HG03280 (cell line): ENCODE measurements at regions not wholly inside any gene's neighbourhood (a gene's known extent, or its start where the extent isn't known, plus 50 kb on each side); places are given as distances from the start of the nearest gene placed in this dataset.
A peak's percentile ranks its signal among the peaks of the same experiment; 100 is the strongest.

Experiments
- ATAC-seq: cut with Tn5 transposase; IDR thresholded peaks from one replicate; pipeline ENCODE4 v1.9.1; 2021; ENCODE audit warnings: mild to moderate bottlenecking, moderate library complexity; ENCODE audit not compliant: unreplicated experiment

- peak; percentile 93 for ATAC-seq
These were observed 185.1 kb downstream of the CLIC5 start for GRCh38 chr6:45830441-45831139.

DNA sequence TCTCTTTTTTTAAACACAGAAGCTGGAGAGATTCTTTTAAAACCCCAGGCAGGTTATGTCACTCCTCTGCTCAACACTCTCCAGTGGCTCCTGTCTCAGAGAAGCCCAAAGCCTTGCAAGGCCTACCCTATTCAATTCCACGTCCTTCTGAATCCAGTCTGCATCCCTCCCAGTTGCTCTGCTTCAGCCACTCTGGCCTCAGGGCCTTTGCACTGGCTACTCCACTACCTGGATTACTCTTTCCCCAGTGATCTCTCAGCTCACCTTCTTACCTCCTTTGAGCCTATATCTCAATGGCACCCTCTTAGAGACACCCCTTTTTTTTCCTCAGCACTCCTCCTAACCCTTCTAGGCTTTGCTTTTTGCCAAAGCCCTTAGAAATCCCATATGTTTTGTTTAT lies 185.8 kb downstream of the CLIC5 start:
- no peak for ATAC-seq

DNA sequence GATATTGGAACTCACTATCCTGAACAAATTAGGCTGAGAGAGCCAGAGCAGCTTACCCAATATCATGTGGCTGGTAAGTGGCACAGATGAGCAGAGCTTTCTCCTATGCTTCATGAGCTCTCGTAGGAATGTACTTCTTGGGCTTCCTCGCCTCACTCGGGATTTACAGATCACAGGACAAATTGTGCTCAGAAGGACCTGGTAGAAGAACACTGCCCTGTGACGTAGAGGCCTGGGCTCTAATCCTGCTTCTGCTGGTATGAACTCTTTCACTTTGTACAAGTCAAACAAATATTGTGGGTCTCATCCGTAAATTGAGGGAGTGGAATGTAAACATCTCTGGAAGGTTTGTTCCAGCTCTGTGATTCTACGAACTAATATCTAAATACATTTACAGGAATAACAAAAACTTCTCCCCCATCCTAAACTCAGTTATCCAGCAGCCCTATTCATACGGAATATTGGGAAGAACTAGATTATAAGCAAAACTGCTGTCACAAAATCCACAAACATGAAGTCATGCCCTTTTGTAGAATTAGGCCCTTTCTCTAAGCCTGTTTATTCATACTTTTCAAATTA lies 187.6 kb downstream of the CLIC5 start:
- ATAC-seq, result no peak

GRCh38 chr6:45822873-45823272 lies 192.8 kb downstream of the CLIC5 start:
- ATAC-seq, result no peak

DNA sequence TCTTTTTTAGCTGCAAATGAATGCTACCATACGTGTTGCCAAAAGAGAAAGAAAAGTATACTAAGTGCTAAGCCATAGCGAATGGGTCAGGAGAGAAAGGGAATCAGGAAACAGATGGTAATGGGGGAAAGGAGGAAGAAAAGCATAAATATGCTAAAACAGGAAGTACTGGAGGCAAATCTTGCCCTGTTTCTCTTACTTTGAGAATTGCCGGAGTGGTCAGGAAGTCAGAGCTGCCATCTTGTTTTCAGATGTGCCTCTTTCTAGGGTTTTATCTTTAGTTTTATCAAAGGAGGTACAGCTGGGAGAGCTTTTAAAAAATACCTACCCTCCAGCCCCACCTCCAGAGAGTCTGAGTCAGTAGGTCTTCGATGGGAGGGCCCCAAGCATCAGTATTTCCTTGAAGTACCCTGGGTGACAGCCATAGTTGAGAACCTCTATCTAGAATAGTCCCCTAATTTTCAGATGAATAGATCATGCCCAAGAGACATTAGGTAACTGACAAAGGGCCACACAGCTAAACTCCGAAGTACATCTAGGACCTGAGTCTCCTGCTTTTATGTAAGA lies 193.3 kb downstream of the CLIC5 start:
- ATAC-seq, result no peak

DNA sequence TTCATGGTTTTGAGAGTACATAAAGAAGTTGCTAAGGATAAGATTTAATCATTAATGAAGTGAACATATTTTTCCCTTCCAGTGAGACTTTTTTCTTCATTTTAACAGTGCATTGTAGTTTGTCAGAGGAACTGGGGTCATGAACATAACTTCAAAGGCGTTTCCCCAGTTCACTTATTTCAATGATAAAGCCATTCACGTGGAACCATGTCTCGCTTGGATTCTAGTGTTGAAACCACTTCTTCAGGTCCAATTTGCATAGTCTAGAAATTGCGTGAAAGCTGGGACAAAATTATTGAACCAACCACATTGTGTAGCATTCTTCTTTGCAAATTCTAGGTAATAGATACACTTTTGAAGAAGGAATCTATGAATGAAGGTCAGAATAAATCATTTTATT lies 197.0 kb downstream of the CLIC5 start:
- ATAC-seq, result no peak

- no peak for ATAC-seq
These were observed 198.9 kb downstream of the CLIC5 start for GRCh38 chr6:45816674-45817297.

DNA sequence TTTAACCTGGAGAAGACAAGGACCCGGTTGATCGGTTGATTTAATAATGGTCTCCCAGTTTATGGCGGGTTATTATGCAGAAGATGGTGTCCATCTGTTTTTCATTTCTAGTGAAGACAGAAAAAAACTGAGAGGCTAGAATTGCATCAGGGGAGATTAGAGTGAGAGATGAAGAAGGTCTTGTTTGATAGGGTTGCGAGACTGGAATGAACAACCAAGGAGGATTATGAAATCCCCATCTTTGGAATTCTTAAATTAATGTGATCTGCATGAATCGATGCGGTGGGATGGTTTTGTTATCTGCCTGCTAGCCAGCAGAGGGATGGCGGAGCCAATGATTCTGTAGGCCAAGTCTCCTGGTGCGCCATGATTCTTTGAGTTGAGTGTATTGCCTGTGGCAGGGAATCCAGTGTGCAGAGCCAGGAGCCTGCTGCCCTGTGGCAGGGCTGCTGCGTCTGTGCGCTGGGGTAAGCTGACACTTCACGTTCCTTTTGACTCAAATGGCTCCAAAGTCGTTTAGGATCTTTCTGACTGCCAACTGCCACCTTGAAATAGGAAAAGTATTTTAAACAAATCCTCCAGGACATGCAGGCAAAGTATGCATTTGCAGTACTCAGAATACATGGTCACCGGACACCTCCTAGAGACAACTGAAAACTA lies 200.1 kb downstream of the CLIC5 start:
- ATAC-seq, result no peak

DNA sequence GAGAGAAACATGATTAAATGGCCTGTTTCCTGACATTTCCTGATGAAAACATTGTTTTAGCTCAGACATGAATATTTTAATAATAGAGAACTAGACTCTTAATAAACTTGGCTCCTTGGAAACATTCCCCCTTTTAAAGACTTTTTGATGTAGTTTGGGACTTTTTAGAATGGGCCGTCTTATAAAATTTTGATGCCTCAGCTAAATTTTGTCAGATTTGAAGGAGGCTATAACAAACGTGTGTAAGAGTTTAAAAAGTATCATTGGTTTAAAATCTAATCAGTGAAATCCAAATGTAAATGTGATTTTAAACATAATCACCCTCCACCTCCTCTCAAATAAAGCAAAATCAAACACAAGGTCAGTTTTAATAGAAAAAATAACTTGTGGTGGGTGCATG lies 200.9 kb downstream of the CLIC5 start:
- ATAC-seq, result no peak

- ATAC-seq, result peak; percentile 87
These were observed 201.7 kb downstream of the CLIC5 start for GRCh38 chr6:45813943-45814342.

DNA sequence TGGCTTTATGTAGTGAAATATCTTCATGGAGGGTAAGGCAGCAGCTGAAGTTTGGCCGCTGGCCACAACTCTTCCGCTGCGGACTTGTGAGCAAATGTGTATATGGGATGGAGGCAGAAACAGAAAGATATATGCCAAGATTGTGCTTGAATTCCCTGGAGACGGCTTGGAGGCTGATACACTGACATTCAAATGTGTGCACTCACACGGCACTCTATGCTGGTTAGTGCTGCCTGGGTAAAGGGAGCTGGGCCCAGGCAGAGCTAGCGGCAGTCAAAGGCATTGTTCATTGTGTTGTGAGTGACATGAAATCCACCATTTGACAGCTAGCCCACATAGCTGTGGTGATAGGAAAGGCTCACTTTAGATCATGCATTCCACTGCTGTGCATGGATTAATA lies 202.7 kb downstream of the CLIC5 start:
- no peak for ATAC-seq

DNA sequence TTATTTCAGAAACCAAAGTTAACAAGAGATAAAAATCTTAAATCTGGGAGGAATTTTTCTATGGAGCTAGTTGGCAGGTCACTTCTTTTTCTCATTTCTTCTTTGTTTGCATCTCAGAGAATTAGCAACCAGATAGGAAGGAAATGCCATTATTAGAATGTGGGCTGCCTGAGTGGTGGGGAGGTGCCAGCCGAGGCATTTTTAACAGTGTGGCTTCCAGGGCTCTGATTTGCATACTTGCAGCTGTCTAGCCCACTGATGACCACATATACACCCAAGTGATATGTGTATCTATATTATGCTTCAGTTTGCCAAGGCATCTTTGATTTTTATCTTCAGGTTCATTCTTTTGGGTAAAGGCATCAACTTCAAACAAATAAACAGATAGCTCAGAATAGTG lies 206.7 kb downstream of the CLIC5 start:
- ATAC-seq, result no peak

- ATAC-seq, result no peak
These were observed 207.5 kb downstream of the CLIC5 start for GRCh38 chr6:45808042-45808645.

DNA sequence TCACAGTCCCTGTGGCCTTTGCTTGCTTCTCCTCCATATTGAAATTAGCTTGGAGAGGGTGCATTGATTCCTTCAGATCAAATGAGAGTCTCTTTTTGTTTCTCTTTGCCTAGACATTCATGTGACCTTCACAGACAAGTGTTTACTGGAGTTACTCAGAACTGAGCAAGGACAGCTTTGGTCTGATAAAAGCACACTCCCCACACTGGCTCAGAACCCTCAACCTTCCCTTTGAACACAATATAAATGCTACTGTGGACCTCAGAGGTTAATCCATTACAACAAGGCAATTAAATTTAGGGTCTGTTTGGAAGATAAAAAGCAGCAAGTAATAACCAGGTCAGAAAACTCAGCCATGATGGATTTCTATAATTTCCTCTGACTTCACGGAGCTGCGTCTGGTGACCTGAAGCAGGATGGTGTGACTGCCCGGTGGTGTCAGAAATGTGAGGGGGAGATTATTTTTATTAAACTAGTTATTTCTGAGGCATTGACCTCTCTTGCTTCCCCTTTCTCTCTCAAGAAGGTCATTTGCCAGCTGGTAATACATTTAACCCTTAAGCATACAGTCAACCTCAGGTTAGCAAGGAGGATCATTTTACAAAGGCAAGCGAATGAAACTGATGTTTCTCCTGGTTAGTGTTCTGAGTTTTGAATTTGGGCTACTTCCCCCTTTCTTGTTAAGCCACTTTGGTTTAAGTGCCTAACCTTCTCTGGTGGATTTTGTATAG lies 208.2 kb downstream of the CLIC5 start:
- ATAC-seq, result no peak

- no peak for ATAC-seq
These were observed 209.5 kb downstream of the CLIC5 start for GRCh38 chr6:45806172-45806571.

GRCh38 chr6:45803071-45803470 lies 212.6 kb downstream of the CLIC5 start:
- no peak for ATAC-seq

DNA sequence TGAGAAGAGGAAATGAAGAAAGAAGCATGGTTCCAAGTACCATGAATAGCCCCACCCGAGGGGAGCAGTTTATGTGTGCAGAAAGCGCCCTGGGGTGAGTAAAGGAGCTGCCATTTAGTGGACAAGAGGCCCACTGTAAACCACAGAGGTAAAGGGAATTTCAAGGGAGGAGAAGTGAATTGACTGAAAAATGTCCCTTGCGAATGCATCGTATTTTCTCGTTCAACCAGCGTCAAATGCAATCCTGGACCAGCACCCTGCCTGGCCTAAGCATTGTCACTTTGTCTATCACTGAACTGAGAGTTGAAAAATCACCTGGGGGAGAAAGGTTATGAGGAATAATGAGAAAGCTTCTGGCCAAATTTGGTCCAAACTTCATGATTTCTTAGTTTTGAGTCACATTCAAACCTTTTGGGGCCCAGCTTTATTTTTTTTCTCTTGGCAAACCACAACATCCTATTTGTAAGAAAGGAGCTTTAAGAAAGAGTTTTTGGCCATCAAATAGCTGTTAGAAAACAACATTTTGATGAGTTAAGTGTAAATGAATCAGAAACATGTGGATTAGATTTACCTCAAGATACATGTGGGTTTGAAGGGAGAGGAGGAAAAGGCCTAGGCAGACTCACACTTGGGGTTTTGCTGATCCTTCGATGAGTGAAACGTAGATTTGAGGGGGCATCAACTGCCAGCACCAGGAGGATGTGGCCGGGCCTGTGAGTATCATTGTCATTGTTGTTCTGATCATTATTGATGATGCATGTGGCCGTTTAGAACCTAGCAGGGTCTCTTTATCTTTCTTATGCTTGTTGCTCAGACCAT lies 214.0 kb downstream of the CLIC5 start:
- no peak for ATAC-seq

GRCh38 chr6:45800911-45801310 lies 214.7 kb downstream of the CLIC5 start:
- no peak for ATAC-seq

DNA sequence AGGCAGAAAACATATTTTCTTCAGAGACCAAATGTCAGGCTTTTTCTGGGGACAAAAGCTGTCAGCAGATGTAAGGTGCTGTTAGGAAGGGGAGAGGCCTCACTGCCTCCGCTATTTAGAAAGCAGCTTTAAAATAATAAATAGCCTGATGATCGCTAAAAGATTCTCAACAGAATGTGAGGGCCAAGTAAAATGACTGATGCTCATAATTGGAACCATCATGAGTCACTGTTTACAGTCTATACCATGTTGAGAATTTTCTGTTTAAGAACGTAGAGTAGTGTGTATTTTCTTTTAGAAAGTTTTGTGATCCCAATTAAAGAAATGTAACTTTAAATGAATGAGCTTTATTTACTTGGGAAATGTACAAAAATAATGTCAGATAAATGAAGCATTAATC lies 220.0 kb downstream of the CLIC5 start:
- ATAC-seq, result no peak

- ATAC-seq, result no peak
These were observed 221.2 kb downstream of the CLIC5 start for GRCh38 chr6:45794465-45794864.
